Activated gamma-delta T cell treated with anti-CD3 and anti-CD28 coated beads, Interleukin-2, amount 50 U/mL, for 16 hours (primary cell): ENCODE measurements at regions not wholly inside any gene's neighbourhood (a gene's known extent, or its start where the extent isn't known, plus 50 kb on each side); places are given as distances from the start of the nearest gene placed in this dataset.
"Not testable (repeated sequence)": the region's sequence is repeated elsewhere in the genome, so short reads cannot be mapped to it uniquely, and the experiment has no call there.

Source experiments
- DNase-seq: peaks from one replicate; pipeline ENCODE4 v3.0.0-alpha.2; 2020; ENCODE audit warnings: low read depth

DNA sequence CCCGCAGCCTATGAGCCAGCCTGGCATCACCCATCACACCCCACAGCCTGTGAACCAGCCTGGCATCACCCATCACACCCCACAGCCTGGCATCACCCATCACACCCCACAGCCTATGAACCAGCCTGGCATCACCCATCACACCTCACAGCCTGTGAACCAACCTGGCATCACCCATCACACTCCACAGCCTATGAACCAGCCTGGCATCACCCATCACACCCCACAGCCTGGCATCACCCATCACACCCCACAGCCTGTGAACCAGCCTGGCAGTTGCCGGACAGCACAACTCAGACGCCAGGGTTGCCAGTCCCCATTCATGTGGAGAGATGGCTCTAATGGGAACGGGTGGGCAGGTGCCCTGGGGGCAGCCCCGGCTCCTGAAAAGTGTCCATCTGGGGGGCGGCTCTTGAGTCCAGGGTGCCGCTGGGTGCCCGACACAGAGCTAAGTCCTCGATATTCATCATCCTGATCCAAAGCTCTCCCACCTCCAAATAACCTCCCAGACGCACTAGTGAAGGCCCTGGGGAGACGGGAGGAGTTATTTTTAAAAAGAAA is 116.9 kb upstream of the AFDN start:
- not testable (repeated sequence) for DNase-seq

DNA sequence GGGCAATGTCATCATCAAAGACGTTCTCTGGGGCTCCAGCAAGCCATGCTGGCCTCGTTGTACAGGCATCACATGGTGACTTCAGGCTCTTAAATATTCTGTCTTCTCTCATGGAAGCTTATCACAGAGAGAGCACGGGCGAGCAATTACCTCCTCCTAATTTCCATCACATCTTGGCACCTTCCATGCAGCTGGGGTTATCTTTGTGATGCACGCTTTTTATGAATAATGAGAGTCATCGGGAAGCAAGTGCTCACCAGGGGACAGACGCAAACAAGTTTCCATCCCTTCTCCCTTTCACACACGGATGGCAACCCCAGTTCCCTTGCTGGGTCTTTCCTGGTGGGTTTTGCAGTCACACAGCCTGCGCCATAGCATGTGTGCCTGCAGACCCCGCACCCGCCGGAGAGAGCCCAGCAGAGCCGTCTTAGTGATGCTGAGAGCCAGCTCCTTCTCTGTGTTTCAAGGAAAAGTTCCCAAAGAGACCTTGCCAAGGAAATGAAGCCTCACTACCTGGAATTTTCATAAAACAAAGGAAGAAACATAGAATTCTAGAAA is 116.3 kb upstream of the AFDN start:
- no peak for DNase-seq

DNA sequence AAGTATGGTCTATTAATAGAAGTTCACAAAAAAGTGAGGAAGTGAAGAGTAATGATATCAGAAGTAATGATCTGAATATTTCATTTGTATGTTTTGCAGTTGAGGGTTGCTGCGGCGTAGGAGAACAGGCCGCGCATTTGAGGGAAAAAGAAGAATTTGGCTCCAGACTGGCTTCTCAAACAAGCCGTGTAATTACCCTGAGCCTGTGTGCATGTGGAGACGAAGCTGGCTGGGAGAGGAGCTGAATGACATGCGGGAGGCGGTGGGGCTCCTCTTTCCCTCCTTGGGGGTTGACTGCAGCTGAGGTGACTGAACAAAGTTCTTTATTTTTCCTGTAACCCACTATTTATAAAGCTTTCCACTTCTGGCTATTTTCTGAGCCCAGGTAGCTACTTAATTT is 115.5 kb upstream of the AFDN start:
- no peak for DNase-seq

DNA sequence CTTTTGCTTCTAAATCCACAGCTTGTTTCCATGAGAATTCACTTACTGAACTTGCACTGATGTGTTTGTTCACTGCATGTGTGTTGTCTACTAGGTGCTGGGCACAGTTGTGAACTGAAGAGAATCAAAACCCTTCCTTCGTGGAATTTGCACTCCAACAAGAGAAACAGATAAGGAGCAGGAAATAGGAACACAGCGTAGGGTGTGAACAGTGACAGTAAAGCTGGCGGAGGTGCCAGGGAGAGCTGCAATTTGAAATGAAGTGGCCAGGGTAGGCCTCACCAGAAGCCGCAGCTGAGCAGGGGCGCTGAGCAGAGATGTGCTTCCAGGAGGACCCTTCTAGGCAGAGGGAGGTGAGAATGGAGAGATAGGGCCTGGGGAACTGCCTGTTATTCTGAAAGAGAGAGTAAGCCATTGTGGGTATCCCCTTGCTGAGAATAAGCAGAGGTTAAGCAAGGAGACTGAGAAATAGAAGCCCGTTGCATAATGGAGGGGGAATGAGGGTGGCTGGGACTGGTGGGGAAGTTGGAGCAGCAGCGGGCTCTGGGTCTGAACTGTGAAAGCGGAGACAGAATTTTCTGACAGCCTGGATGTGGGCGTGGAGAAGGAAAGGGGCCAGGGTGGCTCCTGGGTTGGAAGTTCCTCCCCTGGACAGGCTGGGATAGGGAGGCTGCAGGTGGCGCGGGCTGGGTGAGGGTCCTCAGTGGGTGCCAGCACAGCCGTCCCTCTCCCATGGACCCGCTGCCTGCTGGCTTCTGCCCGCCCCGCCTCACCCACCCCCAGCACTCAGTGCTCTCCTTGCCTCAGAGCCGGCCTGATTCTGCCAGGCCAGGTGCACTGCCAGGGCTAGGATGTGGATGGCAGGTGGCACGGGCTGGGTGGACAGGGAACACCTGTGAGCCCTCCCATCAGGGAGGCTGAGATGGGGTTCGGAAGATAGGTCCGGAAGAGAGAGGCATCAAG is 114.7 kb upstream of the AFDN start:
- DNase-seq: no peak

DNA sequence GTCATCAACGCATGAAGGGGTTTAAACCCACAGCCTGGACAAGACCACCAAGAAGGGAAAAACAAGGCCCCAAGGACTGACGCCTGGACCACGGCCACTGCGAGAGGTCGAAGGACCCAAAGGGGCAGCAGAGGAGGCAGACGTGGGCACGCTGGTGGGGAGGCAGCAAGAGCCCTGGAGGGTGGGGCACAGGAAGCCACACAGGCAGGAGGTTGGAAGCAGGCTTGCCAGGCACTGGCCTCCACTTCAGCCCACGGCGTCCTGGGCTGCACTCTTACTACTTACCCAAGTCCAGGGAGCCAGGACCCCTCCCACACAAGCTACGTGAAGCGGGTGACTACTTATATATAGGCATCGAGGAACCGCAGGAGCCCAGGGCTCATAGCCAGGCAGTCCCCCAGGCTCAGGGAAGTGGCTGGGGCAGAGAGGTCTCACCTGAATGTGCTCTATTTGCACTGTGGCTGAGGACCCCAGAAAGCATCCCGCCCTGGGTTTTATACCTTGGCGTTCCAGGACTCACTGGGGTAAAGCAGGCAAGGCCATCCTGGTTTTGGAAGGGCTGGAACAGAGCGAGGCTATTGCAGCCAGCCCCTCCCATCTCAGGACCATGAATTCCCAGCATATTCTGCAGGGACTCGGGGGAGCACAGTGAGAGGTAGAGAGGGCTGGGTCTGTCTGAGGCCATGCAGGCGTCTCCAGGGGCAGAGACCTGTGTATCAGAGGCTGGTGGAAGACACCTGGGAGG is 113.8 kb upstream of the AFDN start:
- DNase-seq: no peak

DNA sequence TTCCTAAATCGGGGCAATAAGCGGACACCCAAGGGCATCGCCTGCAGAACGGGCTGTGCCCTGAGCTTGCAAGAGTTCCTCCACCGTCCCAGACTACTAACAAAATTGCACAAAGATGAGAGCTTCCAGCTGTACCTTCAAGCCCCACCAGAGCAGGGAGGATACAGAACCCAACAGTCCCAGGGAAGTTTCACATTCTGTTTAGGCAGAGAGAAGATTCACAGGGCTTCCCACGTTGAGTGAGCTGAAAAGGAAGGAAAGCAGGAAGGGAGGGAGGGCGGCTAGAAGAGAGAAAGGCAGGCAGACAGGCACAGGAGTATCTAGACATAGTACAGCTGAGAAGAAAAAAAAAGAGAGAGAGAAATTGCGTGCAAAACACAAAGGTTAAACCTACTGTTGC is 112.6 kb upstream of the AFDN start:
- no peak for DNase-seq

DNA sequence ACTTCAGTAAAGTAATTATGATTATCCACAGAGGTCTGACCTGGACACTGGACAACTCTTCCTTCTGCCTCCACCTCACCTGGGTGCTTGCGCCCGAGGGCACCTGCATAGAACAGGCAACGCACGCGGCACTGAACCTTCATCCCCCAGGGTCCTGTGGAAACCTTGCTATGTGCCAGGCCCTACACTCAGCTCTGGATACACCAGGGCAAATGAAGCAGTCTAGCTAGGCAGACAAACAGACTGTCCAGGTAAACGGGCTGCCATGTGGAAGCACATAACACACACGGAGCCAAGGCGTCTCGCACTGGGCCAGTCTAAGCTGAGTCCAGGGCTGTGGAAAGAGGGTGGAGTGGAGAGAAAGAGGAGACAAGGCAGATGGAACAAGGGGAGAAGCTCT is 109.3 kb upstream of the AFDN start:
- no peak for DNase-seq

DNA sequence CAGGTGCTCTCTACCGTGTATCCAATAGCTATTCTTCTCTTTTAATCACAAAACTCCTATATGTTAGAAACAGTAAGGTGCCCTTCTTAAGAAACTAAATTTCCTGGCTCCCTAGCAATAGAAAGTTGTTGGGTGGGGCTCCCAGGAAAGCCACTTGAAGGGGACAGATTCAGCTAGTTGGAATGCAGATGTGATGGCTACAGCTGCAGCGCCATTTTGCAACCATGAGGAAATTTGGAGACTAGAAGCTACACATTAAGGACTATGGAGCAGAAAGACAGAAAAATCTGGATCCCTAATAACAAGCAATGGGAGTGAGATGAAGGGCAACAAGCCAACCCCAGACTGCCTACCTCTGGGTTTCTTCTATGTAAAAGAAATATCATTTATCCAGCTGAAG is 108.8 kb upstream of the AFDN start:
- DNase-seq: no peak

DNA sequence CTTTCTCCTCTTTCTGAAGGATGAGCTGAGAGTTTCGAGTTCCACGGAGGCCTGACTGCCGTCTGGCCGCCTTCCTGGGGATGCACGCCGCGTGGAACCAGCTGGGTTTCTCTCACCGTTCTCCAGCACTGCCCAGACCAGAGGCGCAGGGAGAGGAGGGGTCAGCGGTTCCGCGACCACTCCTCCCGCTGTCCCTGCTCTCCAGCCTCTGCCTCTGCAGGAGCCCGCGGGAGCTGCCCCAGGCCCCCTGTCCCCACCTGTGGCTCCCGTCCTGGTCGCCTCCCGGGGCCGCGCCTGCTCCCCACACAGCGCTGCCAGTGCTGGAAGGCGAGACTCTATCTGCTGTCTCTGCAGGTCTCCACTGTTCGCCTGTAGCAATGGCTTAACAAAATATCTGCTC is 106.8 kb upstream of the AFDN start:
- no peak for DNase-seq

DNA sequence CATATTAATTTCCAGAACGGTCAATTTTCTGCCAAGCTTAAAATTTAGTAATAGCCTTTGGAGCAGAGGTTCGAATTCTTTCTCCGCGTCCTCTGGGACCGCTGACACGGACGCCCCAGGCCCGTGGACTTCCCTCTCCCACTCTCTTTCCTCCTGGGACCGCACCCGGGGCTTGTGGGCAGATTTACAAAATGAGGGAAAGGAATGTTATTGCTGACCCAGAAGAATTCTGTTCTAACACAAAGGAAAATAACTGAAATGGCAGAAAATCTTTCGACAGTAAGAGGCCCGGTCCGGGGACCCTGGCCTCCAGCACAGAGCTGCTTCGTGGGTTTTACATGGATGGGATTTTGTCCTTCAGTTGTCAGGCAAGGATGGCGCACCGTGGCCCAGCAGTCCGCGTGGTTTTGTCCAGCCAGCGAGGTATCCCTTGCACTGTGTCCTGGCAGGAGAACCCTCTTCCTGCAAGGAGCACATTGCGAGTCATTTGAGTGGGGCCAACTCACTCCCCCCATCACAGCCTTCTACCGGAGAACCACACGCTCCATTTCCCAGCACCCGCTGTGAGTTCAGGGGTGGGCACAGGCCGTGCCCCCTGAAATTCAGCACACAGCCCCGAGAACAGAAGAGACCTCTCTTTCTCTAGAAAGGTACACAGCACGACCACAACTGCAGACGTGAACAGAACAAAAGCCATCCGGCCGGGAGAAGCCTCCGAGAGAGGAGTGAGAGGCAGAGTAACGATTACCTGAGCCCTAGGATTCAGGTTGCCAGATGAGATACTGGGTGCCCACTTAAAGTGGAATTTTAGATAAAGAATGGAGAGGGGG is 106.0 kb upstream of the AFDN start:
- DNase-seq: no peak

DNA sequence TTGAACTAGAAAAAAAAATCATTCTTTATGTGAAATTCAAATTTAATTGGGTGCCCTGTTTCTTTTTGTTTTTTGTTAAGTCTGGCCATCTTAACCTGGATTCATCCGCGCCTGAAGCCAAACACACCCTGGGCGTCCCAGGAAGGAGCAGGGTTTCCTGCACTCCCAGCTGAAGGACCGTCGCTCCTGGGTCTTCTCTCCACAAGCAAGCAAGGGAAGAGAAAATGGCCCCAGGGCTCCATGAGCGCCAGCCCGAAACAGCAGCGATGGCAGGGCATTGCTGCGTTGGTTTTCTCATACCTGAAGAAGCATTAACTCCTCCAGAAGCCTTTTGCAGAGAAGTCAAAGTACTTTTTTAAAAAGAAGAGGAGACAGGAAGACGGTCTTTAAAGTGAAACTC is 105.4 kb upstream of the AFDN start:
- DNase-seq: no peak

DNA sequence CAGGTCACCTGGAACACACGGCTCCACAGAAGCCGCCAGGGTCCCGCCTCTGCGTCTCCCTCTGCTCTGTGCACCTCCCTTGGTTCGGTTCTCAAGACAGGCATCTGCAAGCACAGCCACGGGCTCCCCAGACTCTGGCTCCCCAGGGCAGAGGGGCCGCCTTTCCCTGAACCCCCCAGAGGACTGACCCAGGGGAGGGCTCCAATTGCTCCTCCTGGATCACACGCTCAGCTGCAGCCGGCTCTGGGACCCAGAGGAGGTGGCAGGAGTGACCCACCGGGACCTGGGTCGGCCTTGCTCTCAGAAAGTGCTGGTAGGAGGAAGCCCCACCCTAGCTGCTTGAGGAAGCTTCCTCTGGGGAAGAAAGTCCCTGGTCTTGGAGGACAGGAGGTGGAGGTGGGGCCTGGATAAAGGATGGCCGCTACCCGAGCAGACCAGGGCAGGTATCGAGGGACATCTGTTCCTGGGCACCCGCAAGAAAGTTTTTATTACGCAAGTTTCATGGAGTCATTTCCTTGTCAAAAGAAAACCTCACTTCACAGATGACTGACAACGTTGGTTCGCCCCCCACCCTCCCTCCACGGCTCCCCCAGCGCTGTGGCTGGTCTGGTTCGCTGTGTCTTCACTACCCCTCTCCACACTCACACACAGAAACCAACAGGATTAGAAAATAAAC is 103.9 kb upstream of the AFDN start:
- no peak for DNase-seq

DNA sequence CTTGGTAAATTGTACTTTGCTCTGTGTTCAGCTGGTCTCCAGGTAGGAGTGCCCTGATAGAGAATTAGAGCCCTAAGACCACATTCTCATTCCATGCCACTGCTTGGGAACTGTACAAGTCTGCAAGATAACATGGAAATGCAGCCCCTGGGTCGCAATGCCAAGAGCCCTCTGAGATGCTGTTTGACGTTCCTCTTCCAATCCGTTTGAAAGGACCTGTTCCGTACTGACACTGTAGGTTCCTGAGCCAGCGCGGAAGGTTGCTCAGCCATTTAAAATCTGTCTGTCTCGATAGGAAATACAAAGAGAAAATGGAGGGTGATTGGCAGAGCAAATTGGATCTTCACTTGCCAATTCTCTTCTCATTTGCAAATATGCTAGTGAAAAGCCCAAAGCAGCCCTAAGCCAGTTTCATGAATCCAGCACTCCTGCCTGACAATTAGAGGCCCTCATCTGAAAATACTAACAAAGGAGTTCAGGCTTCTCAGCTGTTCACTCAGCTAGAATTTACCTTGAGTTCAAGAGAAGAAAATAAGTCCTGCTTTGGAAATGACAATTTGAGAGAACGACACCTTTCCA is 100.6 kb upstream of the AFDN start:
- DNase-seq: no peak

DNA sequence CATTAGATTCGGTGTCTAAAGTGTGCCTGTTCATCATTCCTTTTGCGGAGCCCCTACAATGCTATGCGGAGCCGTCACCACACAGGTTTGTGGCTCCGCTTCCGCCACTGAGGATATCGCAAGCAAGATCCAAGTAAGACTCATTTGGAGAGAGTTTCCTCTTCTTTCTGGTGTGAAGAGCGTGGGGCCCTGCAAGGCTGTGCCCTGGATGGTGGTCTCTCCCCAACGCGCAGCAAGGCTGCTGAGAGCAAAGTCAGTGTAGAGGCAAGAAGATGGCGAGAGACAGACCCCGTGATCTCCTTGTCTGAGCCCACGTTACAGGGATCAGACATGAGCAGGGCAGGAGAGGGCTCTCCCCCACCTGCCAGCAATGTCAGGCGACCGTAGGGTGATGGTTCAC is 96.3 kb upstream of the AFDN start:
- no peak for DNase-seq

DNA sequence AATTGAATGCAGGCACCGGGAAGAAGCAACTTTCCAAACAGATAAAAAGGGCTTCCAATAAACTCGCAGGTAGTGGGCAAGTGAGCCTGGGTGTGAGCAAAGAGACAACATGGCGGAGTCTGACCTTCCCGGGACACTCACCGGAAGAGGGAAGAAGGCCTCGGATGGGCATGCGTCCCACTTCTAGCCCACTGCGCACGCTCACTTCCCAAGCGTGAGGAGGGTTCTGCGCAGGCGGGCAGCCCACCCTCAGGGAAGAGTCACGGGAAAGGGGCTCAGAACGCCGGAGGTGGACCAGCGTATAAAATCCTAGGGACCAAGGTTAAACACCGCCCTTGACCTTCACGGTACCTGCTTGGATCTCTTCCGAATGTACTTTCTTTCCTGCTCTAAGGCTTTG is 95.5 kb upstream of the AFDN start:
- DNase-seq: no peak

DNA sequence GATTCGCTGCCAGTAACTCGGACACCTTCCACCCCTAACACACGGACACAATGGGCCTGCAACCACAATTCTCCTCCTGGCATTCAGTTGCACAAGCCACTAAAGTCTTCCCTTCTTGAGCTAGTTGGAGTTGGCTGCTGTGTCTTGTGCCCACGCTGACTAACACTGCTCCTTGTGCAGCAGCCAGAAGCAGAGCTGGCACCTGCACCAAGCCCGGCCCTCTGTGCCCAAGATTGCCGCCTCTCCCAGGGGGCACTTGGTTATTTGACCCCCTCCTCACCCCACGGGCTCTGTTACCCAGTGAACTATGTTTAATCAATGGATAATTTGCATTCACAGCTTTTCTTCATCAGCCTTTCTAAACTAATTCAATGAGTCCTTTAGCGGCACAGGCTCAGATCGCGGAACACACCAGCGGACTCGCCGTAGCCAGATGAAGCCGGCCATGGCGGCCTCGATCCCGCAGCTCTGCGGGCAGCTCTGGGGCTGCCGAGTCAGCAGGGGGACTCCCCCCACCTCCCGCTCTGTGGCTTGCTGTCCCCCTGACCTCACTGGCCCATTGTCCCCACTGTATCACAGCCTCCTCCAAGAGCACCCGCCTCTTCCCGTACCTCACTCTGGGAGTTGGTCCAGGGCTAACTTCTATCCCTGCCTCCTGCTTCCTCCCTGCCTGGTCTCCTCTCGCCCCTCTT is 94.8 kb upstream of the AFDN start:
- DNase-seq: no peak

DNA sequence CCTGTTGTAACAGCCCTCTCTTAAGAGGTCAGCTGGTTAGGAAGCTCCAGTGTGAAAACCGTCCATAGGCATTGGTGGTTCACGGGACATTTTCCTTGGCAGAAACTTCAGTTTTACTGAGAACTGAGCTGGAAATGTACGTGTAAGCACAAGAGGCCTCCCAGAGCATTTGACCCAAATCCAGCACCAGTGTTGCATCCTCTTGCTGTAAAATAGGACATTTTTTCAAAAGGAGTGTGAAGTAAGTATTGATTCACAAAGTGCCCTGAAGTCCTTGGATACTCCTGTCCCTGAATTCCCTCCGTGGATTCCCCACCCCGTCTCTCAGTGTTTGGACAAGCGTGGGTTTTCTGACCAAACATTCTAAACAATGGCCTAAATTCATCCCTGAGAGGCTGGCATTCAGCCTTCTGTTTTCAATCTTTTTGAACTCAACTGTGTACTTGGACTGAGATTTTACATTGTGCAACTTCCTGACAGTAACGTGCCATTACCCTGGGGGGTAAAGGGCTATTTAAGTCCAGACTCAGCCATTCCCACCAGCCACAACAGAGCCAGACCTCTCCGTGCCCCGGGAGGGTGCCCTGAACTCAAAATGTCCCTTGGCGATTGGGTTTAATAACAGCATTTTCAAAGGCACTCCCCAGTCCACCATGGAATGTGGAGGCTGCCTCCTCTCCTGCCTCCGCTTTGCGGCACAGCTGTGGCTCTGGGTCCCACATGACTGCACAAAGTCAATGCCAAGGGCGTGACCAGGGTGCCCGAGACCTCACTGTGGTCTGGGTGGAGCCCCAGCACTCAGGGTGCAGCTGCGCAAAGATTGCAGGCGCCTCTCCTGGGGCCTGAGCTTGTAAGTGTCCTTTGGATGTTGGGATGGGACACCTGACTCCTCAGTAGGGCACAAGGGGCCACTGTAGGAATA is 92.7 kb upstream of the AFDN start:
- no peak for DNase-seq

DNA sequence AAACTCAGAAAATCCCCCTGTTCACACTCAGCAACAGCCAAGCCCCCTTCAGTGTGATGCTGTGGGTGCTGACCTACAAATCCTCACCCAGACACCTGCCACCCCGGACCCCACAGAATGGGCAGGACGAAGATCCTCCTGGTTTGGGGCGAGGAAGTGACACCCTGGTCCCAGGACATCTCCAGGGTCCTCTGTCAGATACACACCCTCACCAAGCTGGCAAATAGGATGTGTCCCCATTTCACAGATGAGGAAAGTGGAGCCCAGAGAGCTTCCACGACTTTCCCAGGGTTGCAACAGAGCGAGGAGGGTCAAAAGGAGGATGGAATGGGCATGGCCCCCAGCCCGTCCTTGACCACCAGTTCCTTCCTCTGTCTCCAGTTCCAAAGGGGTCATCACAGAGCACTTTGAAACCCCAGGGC is 92.0 kb upstream of the AFDN start:
- no peak for DNase-seq
